ENCODE measurements at regions not wholly inside any gene's neighbourhood (a gene's known extent, or its start where the extent isn't known, plus 50 kb on each side); places are given as distances from the start of the nearest gene placed in this dataset.

GRCh38 chr18:1253827-1254226 is 349.2 kb downstream of the ADCYAP1 start:
- Histone ChIP-seq H3K9me3 (ENCODE audit: insufficient read depth, low read length) (no peaks in the 10 kb centered on the region), H3K9ac (ENCODE audit: insufficient read length, low read depth) (no peak overlapping the region), H3K4me1 (ENCODE audit: insufficient read depth, insufficient read length) (no peaks in the 10 kb centered on the region), H3K4me3 (ENCODE audit: insufficient read length, low read depth) (no peak overlapping the region), H3K27me3 (ENCODE audit: insufficient read depth, insufficient read length) (no peaks in the 10 kb centered on the region), H3K36me3 (ENCODE audit: insufficient read depth, insufficient read length, low read length) (no peaks in the 10 kb centered on the region)
- TF ChIP-seq YY1 (IDR thresholded peaks at IDR 0.05; ENCODE audit: insufficient read depth, insufficient read length) (no peak), SUZ12 (IDR thresholded peaks at IDR 0.05; ENCODE audit: extremely low read depth, insufficient read depth, insufficient read length) (no peak), ZNF274 (IDR thresholded peaks at IDR 0.05; ENCODE audit: low read depth, low read length) (no peak)
- no peak for DNase-seq (ENCODE audit: low read depth, low spot score)

GRCh38 chr18:1261054-1261453 is 356.4 kb downstream of the ADCYAP1 start:
- no peak overlapping the region for H3K4me3 ChIP-seq (ENCODE audit: insufficient read length, low read depth)
- H3K4me1 ChIP-seq (ENCODE audit: insufficient read depth, insufficient read length) = no peaks in the 10 kb centered on the region
- H3K36me3 ChIP-seq (ENCODE audit: insufficient read depth, insufficient read length, low read length) = no peaks in the 10 kb centered on the region
- peaks cover 5% of the 10 kb centered on the region; the same call in 1 of the 2 replicates for H3K9me3 ChIP-seq (ENCODE audit: insufficient read depth, low read length)
- H3K9ac ChIP-seq (ENCODE audit: insufficient read length, low read depth) = no peak overlapping the region
- no peak for DNase-seq (ENCODE audit: low read depth, low spot score)
- no peaks in the 10 kb centered on the region for H3K27me3 ChIP-seq (ENCODE audit: insufficient read depth, insufficient read length)
- TF ChIP-seq YY1 (IDR thresholded peaks at IDR 0.05; ENCODE audit: insufficient read depth, insufficient read length) (no peak), SUZ12 (IDR thresholded peaks at IDR 0.05; ENCODE audit: extremely low read depth, insufficient read depth, insufficient read length) (no peak), ZNF274 (IDR thresholded peaks at IDR 0.05; ENCODE audit: low read depth, low read length) (no peak)

GRCh38 chr18:1267021-1267420 is 362.4 kb downstream of the ADCYAP1 start:
- TF ChIP-seq ZNF274 (IDR thresholded peaks at IDR 0.05; ENCODE audit: low read depth, low read length) = no peak
- TF ChIP-seq YY1 (IDR thresholded peaks at IDR 0.05; ENCODE audit: insufficient read depth, insufficient read length) = no peak
- TF ChIP-seq SUZ12 (IDR thresholded peaks at IDR 0.05; ENCODE audit: extremely low read depth, insufficient read depth, insufficient read length) = no peak
- H3K27me3 ChIP-seq (ENCODE audit: insufficient read depth, insufficient read length) = no peaks in the 10 kb centered on the region
- H3K9me3 ChIP-seq (ENCODE audit: insufficient read depth, low read length) = no peaks in the 10 kb centered on the region
- H3K9ac ChIP-seq (ENCODE audit: insufficient read length, low read depth) = no peak overlapping the region
- no peaks in the 10 kb centered on the region for H3K4me1 ChIP-seq (ENCODE audit: insufficient read depth, insufficient read length)
- DNase-seq (ENCODE audit: low read depth, low spot score) = no peak
- H3K36me3 ChIP-seq (ENCODE audit: insufficient read depth, insufficient read length, low read length) = peaks cover 12% of the 10 kb centered on the region
- H3K4me3 ChIP-seq (ENCODE audit: insufficient read length, low read depth) = no peak overlapping the region

GRCh38 chr18:1270081-1270480 is 365.4 kb downstream of the ADCYAP1 start:
- Histone ChIP-seq H3K9me3 (ENCODE audit: insufficient read depth, low read length) (no peaks in the 10 kb centered on the region), H3K9ac (ENCODE audit: insufficient read length, low read depth) (no peak overlapping the region), H3K4me1 (ENCODE audit: insufficient read depth, insufficient read length) (no peaks in the 10 kb centered on the region), H3K36me3 (ENCODE audit: insufficient read depth, insufficient read length, low read length) (peaks cover 12% of the 10 kb centered on the region), H3K4me3 (ENCODE audit: insufficient read length, low read depth) (no peak overlapping the region), H3K27me3 (ENCODE audit: insufficient read depth, insufficient read length) (no peaks in the 10 kb centered on the region)
- no peak for DNase-seq (ENCODE audit: low read depth, low spot score)
- TF ChIP-seq SUZ12 (IDR thresholded peaks at IDR 0.05; ENCODE audit: extremely low read depth, insufficient read depth, insufficient read length) (no peak), ZNF274 (IDR thresholded peaks at IDR 0.05; ENCODE audit: low read depth, low read length) (no peak), YY1 (IDR thresholded peaks at IDR 0.05; ENCODE audit: insufficient read depth, insufficient read length) (no peak)

- H3K36me3 ChIP-seq (ENCODE audit: insufficient read depth, insufficient read length, low read length) = peaks cover 9% of the 10 kb centered on the region
- H3K27me3 ChIP-seq (ENCODE audit: insufficient read depth, insufficient read length) = no peaks in the 10 kb centered on the region
- no peak overlapping the region for H3K9ac ChIP-seq (ENCODE audit: insufficient read length, low read depth)
- H3K9me3 ChIP-seq (ENCODE audit: insufficient read depth, low read length) = no peaks in the 10 kb centered on the region
- H3K4me1 ChIP-seq (ENCODE audit: insufficient read depth, insufficient read length) = no peaks in the 10 kb centered on the region
- DNase-seq (ENCODE audit: low read depth, low spot score) = no peak
- TF ChIP-seq SUZ12 (IDR thresholded peaks at IDR 0.05; ENCODE audit: extremely low read depth, insufficient read depth, insufficient read length) = no peak
- no peak for TF ChIP-seq YY1 (IDR thresholded peaks at IDR 0.05; ENCODE audit: insufficient read depth, insufficient read length)
- no peak for TF ChIP-seq ZNF274 (IDR thresholded peaks at IDR 0.05; ENCODE audit: low read depth, low read length)
- no peak overlapping the region for H3K4me3 ChIP-seq (ENCODE audit: insufficient read length, low read depth)
Observed at GRCh38 chr18:1273469-1273868, 368.8 kb downstream of the ADCYAP1 start.

GRCh38 chr18:1292167-1292566 is 387.5 kb downstream of the ADCYAP1 start:
- no peaks in the 10 kb centered on the region for H3K27me3 ChIP-seq (ENCODE audit: insufficient read depth, insufficient read length)
- no peak overlapping the region for H3K4me3 ChIP-seq (ENCODE audit: insufficient read length, low read depth)
- TF ChIP-seq ZNF274 (IDR thresholded peaks at IDR 0.05; ENCODE audit: low read depth, low read length) (no peak), YY1 (IDR thresholded peaks at IDR 0.05; ENCODE audit: insufficient read depth, insufficient read length) (no peak), SUZ12 (IDR thresholded peaks at IDR 0.05; ENCODE audit: extremely low read depth, insufficient read depth, insufficient read length) (no peak)
- no peak overlapping the region for H3K9ac ChIP-seq (ENCODE audit: insufficient read length, low read depth)
- no peak for DNase-seq (ENCODE audit: low read depth, low spot score)
- H3K36me3 ChIP-seq (ENCODE audit: insufficient read depth, insufficient read length, low read length) = no peaks in the 10 kb centered on the region
- H3K4me1 ChIP-seq (ENCODE audit: insufficient read depth, insufficient read length) = no peaks in the 10 kb centered on the region
- no peaks in the 10 kb centered on the region for H3K9me3 ChIP-seq (ENCODE audit: insufficient read depth, low read length)

GRCh38 chr18:1294229-1294628 is 389.6 kb downstream of the ADCYAP1 start:
- Histone ChIP-seq H3K9me3 (ENCODE audit: insufficient read depth, low read length) (no peaks in the 10 kb centered on the region), H3K36me3 (ENCODE audit: insufficient read depth, insufficient read length, low read length) (no peaks in the 10 kb centered on the region), H3K4me3 (ENCODE audit: insufficient read length, low read depth) (no peak overlapping the region), H3K27me3 (ENCODE audit: insufficient read depth, insufficient read length) (no peaks in the 10 kb centered on the region), H3K4me1 (ENCODE audit: insufficient read depth, insufficient read length) (no peaks in the 10 kb centered on the region), H3K9ac (ENCODE audit: insufficient read length, low read depth) (no peak overlapping the region)
- no peak for DNase-seq (ENCODE audit: low read depth, low spot score)
- TF ChIP-seq ZNF274 (IDR thresholded peaks at IDR 0.05; ENCODE audit: low read depth, low read length) = no peak

GRCh38 chr18:1296237-1296636 is 391.6 kb downstream of the ADCYAP1 start:
- DNase-seq (ENCODE audit: low read depth, low spot score) = no peak
- TF ChIP-seq YY1 (IDR thresholded peaks at IDR 0.05; ENCODE audit: insufficient read depth, insufficient read length) (no peak), SUZ12 (IDR thresholded peaks at IDR 0.05; ENCODE audit: extremely low read depth, insufficient read depth, insufficient read length) (no peak), ZNF274 (IDR thresholded peaks at IDR 0.05; ENCODE audit: low read depth, low read length) (no peak)

More at GRCh38 chr18:1296237-1296636, 391.6 kb downstream of the ADCYAP1 start:
- no peaks in the 10 kb centered on the region for H3K36me3 ChIP-seq (ENCODE audit: insufficient read depth, insufficient read length, low read length)
- H3K27me3 ChIP-seq (ENCODE audit: insufficient read depth, insufficient read length) = no peaks in the 10 kb centered on the region
- H3K9me3 ChIP-seq (ENCODE audit: insufficient read depth, low read length) = no peaks in the 10 kb centered on the region
- H3K9ac ChIP-seq (ENCODE audit: insufficient read length, low read depth) = no peak overlapping the region
- no peak overlapping the region for H3K4me3 ChIP-seq (ENCODE audit: insufficient read length, low read depth)
- H3K4me1 ChIP-seq (ENCODE audit: insufficient read depth, insufficient read length) = no peaks in the 10 kb centered on the region

Data from NT2/D1 (cell line).